ENCODE measurements at regions not wholly inside any gene's neighbourhood (a gene's known extent, or its start where the extent isn't known, plus 50 kb on each side); places are given as distances from the start of the nearest gene placed in this dataset.

- Histone ChIP-seq H3K36me3 (ENCODE audit: insufficient read depth in 1 of 2, low read depth in 1 of 2) (no peaks in the 10 kb centered on the region), H3K4me3 (no peak overlapping the region), H3K9me3 (no peaks in the 10 kb centered on the region), H3K4me1 (no peaks in the 10 kb centered on the region), H3K27me3 (ENCODE audit: insufficient read depth in 3 of 3, low read length in 2 of 3) (peaks cover 0 to 19% (median 0%) of the 10 kb centered on the region in 3 donors), H3K27ac (no peak overlapping the region)
- no peak for TF ChIP-seq CTCF (IDR thresholded peaks at IDR 0.05)
- no peak for ATAC-seq
- intact Hi-C loops (cut with DNase I), result no loop called here
- DNase-seq, result no peak
- WGBS, 3 donors, result 79 to 84% (median 82%) methylated on average over 6 to 8 of the region's 8 CpGs
These were observed 85.7 kb downstream of the EFNB1 start for GRCh38 chrX:68914479-68914946.

DNA sequence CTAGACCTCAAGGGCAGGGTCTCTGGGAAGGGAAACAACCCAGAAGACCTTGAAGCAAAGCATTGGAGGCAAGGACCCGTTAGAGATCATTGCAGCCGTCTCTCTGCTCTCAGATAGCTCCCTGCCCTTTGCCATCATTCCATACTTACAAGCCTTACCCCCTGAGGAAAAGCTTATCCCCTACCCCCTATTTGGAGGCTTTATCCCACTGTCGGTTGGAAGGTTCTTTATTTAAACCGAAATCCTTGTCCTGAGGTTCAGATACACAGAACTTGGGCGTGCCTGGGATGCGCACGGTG, 84.4 kb downstream of the EFNB1 start:
- no peaks in the 10 kb centered on the region for H3K36me3 ChIP-seq (ENCODE audit: insufficient read depth in 1 of 2, low read depth in 1 of 2)
- no peak overlapping the region for H3K27ac ChIP-seq
- no peaks in the 10 kb centered on the region for H3K9me3 ChIP-seq
- peaks cover 0 to 22% (median 0%) of the 10 kb centered on the region in 3 donors for H3K27me3 ChIP-seq (ENCODE audit: insufficient read depth in 3 of 3, low read length in 2 of 3)
- 83 to 94% (median 87%) methylated on average over 7 of the region's 7 CpGs for WGBS, 3 donors
- TF ChIP-seq CTCF (IDR thresholded peaks at IDR 0.05), result no peak
- H3K4me3 ChIP-seq, result no peak overlapping the region
- no peaks in the 10 kb centered on the region for H3K4me1 ChIP-seq
- no peak for DNase-seq
- intact Hi-C loops (cut with DNase I), result no loop called here
- ATAC-seq, result no peak

GRCh38 chrX:68912113-68912512, 83.3 kb downstream of the EFNB1 start:
- intact Hi-C loops (cut with DNase I), result no loop called here
- no peaks in the 10 kb centered on the region for H3K9me3 ChIP-seq
- H3K4me1 ChIP-seq, result no peaks in the 10 kb centered on the region
- H3K36me3 ChIP-seq (ENCODE audit: insufficient read depth in 1 of 2, low read depth in 1 of 2), result no peaks in the 10 kb centered on the region
- H3K27me3 ChIP-seq (ENCODE audit: insufficient read depth in 3 of 3, low read length in 2 of 3), result peaks cover 0 to 22% (median 0%) of the 10 kb centered on the region in 3 donors
- TF ChIP-seq CTCF (IDR thresholded peaks at IDR 0.05), result no peak
- no peak overlapping the region for H3K27ac ChIP-seq
- peak in 1 of 2 donors; percentile 42 for DNase-seq
- WGBS, 3 donors, result 63 to 81% (median 78%) methylated on average over 3 to 22 of the region's 26 CpGs
- ATAC-seq, result peak in 1 of 4 donors; percentile 21
- no peak overlapping the region for H3K4me3 ChIP-seq

DNA sequence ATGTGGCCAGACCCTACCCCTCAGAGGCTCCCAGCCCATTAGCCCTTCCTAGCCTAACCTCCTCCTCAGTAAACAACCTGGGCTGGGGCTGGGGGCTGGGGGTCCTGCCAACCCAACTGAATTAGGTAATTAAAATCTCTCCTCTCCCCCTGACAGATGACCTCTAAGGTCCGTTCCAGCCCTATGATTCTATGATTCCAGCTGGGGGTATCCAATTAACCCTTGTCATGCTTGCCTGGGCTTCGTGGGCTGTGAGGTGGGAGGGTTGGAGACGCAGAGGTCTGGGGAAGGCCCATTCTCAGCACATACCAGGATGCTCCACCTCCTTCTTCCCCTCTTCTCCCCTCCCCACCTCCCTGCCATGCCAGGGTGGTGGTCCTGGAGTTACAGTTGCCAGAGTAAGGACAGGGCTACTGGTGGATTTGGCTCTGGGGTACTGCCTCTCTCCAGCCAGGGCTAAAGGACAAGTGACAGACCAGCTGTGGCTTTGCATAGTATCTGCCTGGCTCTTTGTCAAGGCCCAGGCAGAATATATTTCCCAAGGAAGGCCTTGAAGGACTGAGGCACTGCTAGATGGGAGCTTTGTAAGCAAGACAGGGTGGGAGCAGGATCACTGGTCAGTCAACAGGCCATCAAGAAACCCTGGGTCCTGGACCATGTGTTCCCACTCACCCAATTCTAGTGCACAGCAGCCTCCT, 82.1 kb downstream of the EFNB1 start:
- TF ChIP-seq CTCF (IDR thresholded peaks at IDR 0.05), result no peak
- intact Hi-C loops (cut with DNase I), result no loop called here
- H3K27ac ChIP-seq, result no peak overlapping the region
- no peaks in the 10 kb centered on the region for H3K36me3 ChIP-seq (ENCODE audit: insufficient read depth in 1 of 2, low read depth in 1 of 2)
- peaks cover 0 to 22% (median 0%) of the 10 kb centered on the region in 3 donors for H3K27me3 ChIP-seq (ENCODE audit: insufficient read depth in 3 of 3, low read length in 2 of 3)
- DNase-seq (no peak), ATAC-seq (peak in 3 of 4 donors; percentile 24 to 50 (median 43))
- H3K4me1 ChIP-seq, result no peaks in the 10 kb centered on the region
- no peak overlapping the region for H3K4me3 ChIP-seq
- no peaks in the 10 kb centered on the region for H3K9me3 ChIP-seq
- WGBS, 3 donors, result 51 to 81% (median 55%) methylated on average over 2 to 3 of the region's 3 CpGs

DNA sequence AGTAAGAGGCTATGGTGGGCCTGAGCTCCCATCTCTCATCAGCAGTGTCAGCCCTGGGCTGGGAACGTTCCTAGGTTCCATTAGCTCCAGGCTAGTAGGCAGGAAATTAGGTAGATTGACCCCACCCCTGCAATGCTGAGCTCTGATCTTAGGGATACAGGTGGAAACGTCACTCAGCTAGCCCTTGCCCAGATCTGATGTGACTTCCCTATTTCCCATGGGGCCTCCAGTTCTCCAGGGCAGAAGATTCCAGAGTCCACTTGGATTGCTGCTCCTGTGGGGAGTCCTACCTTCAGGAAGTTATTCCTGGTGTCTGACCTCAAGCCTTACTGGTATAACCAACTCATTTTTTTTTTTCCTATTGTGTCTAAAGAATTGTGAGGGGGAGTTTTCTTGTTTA, 81.1 kb downstream of the EFNB1 start:
- H3K27ac ChIP-seq, result no peak overlapping the region
- intact Hi-C loops (cut with DNase I), result no loop called here
- peaks cover 0 to 22% (median 0%) of the 10 kb centered on the region in 3 donors for H3K27me3 ChIP-seq (ENCODE audit: insufficient read depth in 3 of 3, low read length in 2 of 3)
- DNase-seq, result no peak
- no peaks in the 10 kb centered on the region for H3K4me1 ChIP-seq
- ATAC-seq, result no peak
- H3K36me3 ChIP-seq (ENCODE audit: insufficient read depth in 1 of 2, low read depth in 1 of 2), result no peaks in the 10 kb centered on the region
- TF ChIP-seq CTCF (IDR thresholded peaks at IDR 0.05), result no peak
- H3K4me3 ChIP-seq, result no peak overlapping the region
- 36 to 72% (median 64%) methylated on average over 2 of the region's 2 CpGs for WGBS, 3 donors
- H3K9me3 ChIP-seq, result no peaks in the 10 kb centered on the region

All from psoas muscle (tissue), 7 donors.